Stimulated activated CD4-positive, alpha-beta T cell treated with anti-CD3 and anti-CD28 coated beads, TNF-alpha, amount 100 ng/mL, for 24 hours (primary cell): ENCODE measurements at regions not wholly inside any gene's neighbourhood (a gene's known extent, or its start where the extent isn't known, plus 50 kb on each side); places are given as distances from the start of the nearest gene placed in this dataset.

Source experiments
- DNase-seq, 3 experiments: peaks; one replicate each; pipeline ENCODE4 v3.0.0-alpha.2; 2020; ENCODE audit warnings: low read depth in 3 of 3

DNA sequence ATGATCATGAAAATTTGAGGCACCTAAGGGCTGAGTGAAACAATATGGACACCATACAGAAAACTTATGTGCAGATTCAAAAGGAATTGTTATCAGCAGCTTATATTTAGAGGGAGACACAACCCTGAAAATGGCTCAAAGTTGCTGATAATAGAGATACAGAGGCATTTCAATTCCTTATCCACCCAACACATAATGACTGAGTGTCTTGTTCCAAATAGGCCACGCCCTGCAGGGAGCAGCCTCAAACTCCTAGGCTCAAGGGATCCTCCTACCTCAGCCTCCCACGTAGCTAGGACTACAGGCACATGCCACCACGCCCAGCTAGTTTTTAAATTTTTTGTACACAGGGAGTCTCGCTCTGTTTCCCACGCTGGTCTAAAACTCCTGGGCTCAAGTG is 79.0 kb downstream of the LBH start:
- no peak for DNase-seq

DNA sequence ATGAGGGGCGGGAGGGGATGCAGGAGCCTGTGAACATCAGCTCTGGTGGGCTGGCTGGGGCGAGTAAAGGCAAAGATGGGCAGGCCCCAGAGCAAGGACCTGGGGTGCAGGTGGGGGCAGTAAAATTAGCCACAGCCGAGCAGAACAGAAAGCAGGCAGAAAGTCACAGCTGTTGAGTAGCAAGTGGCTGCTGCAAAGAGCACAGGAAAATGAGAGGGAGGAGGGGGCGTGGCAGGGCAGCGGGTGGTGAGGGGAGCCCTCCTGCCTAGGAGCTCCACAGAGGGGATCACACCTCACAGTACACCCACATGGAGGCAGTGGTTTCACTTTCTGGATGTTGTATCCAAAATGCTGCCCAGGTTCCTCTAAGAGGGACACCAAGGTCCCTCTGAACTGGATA is 79.6 kb downstream of the LBH start:
- no peak for DNase-seq

DNA sequence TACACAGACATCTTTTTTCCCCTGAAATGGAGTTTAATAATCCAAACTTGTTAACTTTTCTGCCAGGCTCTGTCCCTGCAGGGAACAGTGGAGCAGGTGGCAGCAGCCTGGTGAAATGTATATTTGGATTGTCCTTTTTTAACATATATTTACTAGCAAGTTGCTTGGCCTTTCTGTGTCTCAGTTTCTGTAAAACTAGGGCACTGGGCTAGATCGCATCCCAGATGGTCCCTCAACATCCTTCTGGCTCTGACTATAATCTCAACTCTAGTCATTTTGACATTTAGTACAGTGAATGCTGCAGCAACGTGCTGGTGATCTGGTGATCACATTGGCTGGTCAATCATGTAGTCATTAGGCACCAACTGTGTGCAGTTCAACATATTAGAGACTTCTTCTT is 80.4 kb downstream of the LBH start:
- no peak for DNase-seq

DNA sequence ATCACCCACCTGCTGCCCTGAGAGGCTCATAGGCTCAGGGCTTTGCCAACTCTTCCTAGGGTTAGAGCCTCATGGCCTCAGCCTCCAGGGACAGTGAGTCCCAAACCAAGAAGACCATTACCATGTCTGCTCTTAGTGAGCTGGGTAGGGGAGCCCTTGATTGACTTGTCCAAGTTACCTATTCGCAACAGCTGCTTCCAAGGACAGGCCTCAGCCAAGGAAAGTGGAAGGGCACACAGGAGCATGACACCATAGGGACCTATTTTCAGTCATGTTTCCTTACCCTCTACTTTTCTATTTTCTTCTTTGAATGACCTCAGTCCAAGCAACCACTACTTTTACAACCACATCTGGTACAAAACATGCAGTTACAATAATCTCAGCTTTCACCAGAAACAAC is 81.6 kb downstream of the LBH start:
- no peak for DNase-seq

DNA sequence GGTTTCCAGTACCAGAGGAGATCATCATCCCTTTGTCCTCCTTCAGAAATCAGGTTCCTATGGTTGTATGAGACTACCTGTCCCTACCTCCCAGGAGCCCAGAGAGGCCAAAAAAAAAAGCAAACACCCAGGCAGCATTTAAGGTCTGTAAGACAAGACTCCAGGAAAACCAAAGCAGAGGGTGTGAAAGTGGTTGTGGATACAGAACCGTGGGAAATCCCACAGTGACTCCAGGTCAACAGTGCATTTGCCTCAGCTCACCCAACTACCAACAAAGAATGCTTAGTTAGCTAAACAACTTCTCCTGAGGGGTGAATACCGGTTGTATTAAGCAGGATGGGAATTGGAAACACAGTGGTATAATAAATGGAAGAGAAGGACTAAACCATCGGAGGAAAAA is 83.6 kb downstream of the LBH start:
- DNase-seq, result no peak

DNA sequence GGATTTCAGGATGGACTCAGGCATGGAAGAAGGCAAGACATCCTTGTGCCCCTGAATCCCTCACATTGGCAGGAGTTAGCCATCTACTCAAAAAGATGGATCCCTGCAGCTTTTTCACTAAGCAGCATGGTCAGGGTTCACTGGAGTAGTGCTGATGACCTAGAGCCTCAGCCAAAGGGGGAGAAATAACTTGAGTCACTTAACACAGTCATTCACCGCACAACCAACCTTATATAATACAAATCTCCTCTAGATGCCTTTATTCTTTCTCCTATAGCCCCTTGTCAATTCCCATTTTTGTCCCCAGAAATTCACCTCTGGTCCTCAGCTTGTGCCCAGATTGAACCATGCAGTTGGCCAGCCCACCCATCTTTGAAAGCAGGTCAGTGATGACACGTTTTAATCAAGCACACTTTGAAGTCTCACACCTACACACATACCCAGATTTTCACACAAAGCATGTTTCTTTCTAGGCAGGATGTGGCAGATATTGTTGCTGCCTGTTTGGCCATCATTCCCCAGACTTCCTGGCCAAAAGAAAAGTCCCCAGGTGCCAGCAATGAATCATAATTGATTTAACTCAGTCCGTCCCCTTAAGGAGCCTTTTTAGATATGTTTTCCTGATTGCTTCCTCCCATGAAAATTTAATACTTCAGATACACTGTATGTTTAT is 84.2 kb downstream of the LBH start:
- no peak for DNase-seq

DNA sequence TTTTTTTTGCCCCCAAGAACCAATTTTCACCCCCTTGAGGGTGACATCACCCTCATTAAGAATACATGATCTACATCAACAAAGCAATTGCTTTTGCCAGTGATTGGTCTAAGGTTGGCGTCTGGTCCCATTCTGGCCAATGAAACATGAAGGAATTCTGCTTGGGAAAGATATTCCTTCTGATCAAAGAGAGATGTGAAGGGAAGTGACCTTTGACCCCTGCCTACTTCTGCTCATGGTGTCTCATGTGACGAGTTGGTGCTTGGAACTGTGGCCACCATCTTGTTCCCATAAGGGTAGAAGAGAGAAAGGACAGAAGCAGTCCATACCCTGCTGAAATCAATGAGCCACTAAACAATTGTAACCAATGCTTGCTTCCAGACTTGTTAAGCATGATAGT is 85.1 kb downstream of the LBH start:
- no peak for DNase-seq

DNA sequence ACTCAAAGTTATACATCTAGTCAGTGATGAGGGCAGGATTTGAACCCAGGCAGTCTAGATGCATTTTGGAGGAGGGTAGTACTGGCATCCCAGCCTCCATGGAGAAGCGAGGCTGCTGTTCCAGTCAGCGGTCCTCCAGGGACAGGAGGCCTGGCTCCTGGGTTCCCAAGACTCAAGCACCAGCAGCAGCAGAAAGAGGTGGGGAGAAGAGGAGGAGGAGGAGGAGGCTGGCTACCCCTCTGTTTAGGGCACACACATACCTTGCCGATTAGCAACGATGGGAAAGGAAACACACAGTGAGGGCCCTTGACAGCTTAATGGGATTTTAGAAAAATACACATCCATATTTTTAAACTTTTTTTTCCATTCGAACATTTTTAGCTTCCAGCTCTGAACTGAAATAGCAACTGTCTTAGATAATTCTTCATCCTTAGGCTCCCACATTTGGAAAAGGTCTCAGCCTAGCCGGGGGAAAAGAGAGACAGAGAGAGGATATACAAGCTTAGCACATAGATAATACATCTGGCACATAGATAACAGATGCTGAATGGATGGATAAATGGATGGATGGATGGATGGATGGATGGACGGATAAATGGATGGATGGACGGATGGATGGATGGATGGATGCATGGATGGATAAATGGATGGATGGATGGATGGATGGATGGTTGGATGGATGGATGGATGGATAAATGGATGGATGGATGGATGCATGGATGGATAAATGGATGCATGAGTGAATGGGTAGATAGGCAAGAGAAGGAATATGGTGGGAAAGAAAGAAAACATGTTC is 87.9 kb downstream of the LBH start:
- DNase-seq, result no peak

DNA sequence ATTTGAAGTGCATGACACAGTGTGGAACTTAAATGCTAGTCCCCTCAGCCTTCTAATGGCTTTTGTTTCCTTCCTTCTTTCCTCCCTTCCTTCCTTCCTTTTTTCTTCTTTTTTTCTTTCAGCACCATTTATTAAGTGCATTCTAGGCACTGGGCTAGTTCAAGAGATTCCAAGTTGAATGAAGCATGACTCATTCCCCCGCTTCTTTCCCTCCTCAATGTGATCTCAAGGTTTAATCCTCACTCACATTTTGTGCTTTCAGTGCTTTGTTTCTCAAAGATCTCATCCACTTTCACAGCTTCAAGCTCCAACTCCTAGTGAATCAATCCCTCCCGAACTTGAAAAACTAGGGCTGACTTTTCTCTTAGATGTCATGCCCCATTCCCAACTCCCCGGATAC is 90.1 kb downstream of the LBH start:
- DNase-seq, result no peak

DNA sequence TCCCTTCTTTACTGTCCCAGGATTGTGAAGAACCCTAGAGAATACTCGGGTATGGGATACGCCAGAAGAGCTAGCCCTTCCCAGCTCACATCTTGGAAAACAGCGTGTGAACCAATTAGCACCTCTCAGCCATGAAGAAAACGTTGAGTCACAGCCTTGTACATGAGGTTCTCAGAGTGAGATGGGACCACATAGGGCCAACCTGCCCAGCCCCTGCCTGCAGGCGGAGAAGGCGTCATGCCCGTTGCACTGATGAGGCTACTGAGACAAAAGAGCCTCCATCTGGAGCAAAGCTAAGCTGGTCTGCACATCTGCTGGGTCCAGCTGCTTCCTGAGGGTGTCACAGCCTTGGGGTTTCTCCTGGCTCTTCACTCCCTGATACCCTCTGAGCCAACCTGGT is 92.2 kb downstream of the LBH start:
- DNase-seq, result no peak

DNA sequence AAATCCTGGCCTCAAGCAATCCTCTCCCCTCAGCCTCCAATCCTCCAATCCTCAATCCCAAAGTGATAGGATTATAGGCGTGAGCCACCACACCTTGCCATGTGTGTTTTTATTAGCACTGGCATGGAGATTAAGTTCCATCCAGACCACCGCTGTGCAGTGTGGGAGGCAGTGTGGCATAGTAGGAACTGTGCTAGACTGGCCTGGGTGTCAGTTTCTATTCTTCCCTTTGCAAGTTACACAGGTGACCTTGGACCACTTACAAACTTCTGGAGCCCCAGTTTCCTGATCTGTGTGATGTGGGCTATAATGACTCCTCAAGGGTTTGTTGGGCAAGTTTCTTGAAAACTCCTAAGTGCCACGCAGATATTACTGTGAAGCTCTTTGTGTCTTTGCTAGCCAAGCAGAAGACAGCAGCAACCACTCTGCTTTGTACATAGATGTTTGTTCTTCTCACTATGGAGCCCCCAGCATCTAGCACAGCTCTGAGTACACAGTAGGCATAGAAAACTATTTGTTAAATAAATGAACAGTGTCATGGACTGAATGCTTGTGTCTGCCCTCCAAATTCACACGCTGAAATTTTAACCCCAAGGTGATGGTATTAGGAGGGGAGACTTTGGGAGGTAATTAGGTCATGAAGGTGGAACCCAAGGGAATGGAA is 93.0 kb downstream of the LBH start:
- DNase-seq, result no peak

DNA sequence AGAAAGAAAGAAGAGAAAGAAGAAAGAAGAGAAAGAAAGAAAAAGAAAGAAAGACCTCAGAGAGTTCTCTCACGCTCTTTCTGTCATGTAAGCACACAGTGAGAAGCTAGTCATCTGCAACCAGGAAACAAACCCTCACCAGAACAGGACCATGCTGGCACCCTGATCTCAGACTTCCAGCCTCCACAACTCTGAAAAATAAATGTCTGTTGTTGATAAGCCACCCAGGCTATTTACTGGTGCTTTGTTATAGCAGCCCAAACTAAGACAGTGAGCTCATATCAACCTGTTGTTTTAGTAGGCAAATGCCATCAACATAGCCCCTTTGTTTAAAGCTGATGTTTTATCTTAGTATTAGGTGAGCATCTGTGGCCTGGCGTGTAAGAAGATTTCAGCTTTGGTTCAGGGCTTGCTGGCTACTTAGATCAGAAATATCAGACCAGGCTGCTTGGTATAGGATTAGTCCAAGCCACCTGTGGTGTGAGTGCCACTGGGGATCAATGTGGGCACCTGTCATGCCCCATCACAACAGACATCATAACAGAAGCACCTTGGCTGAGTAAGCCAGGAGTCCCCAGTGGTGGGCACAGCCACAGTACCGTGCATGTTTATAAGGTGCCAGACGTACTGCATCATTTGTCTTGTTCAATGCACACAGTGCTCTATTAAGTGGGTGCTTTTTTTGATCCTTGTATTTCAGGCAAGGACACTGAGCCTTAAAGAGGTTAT is 94.4 kb downstream of the LBH start:
- DNase-seq, result no peak

DNA sequence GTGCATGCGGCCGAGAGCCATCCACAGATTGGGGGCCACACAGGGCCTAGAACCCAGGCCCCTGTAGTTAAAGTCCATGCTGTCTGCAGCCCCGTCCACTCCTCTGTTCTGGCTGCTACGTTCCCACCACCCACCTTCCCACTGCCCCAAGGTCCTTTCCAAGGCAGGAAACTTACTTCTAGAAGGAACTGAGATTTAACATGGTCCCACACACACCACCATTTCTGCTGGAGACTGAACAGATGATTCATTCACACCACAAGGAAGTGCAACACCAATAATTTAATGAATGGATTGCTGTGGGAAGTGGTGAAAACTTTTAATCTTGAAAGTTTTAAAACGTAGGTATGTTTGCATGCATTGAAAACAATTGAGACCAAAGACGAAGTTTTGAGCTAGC is 95.2 kb downstream of the LBH start:
- no peak for DNase-seq

DNA sequence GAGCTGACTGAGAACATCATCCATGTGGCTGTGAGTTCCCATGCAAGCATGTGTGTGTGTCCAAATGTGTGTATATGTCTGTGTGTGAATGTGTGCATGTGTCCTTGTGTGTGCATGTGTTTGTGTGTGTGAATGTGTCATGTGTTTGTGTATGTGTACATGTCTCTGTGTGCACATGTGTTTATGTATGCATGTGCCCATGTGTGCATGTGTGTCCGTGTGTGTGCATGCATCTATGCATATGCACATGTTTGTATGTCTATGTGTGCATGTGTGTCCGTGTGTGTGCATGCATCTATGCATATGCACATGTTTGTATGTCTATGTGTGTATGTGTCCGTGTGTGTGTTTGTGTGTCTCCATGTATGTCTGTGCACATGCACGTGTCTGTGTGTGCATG is 99.7 kb downstream of the LBH start:
- DNase-seq, result no peak

DNA sequence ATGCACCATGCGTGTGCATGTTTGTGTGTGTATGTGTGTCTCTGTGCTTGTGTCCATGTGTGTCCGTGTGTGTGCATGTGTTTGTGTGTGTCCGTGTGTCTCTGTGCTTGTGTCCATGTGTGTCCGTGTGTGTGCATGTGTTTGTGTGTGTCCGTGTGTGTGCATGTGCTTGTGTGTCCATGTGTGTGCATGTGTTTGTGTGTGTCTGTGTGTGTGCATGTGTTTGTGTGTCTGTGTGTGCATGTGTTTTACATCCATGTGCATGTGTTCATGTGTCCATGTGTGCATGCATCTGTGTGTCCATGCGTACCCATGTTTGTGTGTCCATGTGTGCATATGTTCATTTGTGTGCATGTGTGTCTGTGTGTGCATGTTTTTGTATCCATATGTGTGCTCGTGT is 100.5 kb downstream of the LBH start:
- no peak for DNase-seq

DNA sequence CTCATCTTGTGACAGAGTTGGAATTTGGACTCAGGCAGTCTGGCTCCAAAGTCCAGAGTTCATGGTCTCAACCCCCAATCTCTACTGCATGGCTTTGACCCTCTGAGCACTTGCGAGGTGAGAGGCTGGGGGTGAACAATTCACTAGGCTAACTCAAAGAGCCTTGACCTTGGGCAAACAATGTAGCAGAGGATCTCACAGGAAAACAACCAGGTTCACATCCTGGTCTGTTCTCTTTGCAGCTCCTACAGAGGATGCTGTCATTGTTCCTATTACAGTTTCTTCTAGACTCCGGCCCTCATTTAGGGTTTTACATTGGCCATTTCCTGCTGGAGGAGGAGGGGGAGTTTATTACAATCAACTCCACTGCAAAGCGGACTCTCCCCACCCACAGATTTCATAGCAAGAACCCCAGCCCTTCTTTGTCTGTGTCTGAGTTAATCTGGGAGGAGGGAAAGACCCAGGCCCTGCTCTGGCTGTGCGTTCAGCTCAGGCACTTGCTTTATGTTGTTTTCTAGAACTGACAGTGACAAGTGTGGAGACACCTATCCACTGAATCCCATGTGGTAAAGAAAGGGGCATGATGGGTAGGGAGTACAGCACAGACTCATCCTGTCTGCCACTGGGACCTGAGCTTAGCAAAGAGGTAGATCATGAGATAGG is 101.6 kb downstream of the LBH start:
- DNase-seq, result peak in 2 of 3 experiments; percentile 18 to 42

DNA sequence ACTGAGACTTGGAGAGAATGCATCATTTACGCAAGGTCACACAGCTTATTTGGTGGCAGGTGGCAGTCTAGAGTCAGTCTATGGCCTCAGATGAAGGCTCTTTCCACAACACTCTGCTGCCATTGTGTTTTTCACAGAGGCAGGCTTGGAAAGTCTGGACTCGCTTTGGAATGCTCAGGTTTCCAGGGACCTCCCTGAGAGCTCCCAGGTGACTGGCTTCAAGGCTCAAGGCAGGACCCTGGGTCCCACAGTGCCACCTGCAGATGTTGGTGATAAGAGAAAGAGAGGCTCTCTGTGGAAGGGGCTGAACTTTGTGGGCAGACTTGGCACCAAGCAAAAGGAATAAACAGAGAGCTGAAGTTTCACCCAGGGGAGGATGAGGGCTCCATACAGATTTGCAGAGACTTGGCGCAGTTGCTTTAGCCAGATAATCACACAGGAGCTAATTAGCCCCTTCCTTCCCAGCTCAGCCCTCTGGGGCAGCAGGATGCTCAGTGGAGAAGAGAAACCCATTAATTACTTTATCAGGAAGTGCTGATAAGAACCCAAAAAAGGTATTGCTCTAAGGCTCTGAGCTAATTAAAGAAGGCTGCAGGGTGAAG is 103.5 kb downstream of the LBH start:
- no peak for DNase-seq

DNA sequence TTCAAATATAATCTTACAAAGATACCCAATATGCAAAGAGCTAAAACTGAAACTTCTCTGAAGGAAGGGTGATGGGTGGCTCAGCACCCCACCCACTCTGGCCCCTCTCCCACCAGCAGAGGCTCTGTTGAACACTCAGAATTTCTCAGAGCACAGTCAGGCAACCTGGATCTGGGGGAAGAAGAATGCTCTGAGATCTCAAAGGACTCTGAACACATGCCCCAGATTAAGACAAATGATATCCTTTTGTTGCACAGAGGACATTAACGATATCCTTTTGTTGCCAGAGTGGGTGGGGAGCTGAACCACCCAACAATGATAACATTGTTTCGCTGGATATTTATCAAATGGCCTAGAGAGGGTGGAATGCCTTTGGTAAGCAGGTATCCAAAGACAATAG is 104.8 kb downstream of the LBH start:
- no peak for DNase-seq

DNA sequence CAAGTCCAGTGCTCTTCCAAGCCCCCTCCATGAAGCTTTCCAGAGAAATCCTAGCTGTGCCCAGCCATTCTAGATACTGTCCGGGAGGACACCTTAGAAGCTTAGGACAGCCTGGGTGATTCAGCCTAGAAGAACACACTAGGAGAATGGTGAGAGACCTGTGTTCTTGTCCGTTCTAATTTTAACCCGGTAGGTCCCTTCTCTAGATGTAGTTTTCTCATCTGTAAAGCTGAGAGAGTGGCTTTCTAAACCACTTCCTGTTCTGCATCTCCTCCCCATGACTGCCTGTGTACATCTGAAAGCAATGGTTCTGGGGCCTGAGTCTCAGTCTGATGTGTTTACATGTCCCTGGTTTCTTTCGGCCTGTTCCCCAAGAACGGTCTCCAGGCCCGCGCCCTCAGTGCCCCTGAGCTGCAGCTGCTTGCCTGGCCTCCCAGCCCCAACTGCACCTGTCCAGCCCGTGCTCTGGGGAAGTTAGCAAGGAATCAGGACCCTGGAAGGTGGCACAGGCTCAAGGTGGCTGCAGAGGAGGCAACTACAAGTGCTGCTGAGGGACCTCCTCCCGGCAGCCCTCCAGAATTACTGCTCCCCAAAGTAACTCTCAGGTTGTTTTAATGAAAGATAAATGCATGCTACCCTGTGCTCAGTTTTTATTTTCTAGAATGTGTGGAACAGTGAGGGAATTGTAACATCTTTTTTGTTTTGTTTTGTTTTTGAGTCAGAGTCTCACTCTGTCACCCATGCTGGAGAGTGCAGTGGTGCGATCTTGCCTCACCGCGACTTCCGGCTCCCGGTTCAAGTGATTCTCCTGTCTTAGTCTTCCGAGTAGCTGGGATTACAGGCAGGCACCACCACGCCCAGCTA is 105.9 kb downstream of the LBH start:
- DNase-seq, result peak in 1 of 3 experiments; percentile 51

DNA sequence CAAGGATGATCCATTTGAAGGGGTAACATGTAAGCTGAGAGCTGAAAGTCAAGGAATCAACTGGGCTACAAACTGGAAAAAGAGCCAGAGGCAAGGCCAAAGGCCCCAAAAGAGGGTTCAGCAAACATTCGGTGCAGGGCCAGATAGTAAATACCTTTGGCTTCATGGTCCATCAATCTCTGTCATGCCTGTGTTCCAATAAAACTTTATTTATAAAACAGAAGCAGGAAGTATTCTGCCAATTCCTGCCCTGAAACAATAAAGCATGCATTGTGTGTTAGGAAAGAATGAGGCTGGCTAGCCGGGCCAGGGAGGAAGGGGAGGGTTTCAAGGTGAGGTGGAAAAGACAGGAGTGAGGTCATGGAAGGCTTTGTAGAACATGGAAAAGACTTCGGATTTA is 107.1 kb downstream of the LBH start:
- DNase-seq, result no peak

DNA sequence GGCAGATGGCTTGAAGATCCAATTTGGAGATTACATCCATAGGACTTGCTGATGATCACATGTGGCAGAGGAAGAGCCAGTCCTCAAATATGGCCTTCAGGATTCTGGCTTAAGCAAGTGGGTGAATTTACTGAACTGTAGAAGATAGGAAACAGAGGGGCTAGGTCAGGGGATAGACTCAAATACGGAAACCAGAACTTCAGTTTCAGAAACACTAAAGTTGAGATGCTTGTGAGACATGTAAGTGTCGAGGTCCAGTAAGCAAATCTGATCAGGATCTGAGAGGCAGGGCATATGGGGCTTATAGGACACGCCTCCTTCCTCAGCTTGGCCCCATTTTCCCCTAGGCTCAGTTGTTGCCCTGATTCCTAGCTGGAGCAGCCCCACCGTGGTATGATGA is 107.7 kb downstream of the LBH start:
- no peak for DNase-seq
